GM23338 (cell line): ENCODE measurements at regions not wholly inside any gene's neighbourhood (a gene's known extent, or its start where the extent isn't known, plus 50 kb on each side); places are given as distances from the start of the nearest gene placed in this dataset.

Experiments
- ATAC-seq: fragments of 200-7000 bp; cut with Tn5 transposase; 3 replicates; pipeline ENCODE4 v1.9.1; 2020
- DNase-seq: peaks from one replicate; pipeline ENCODE4 v3.0.0-alpha.2; 2015; ENCODE audit warnings: low spot score
- H2AFZ ChIP-seq: fragments of 200-600 bp; sonication (generic); 2 replicates; pipeline ENCODE4 v1.8.0; 2016; ENCODE audit warnings: antibody characterized with exemption, mild to moderate bottlenecking, moderate library complexity
- H3F3A ChIP-seq: fragments of 200-600 bp; sonication (generic); replicated peaks from 2 replicates; pipeline ENCODE4 v1.8.0; 2017; ENCODE audit warnings: antibody characterized with exemption, mixed run types, low read depth
- H3K27ac ChIP-seq: fragments of 200-600 bp; sonication (generic); 2 replicates; pipeline ENCODE4 v1.6.1; 2016; ENCODE audit warnings: low read depth
- H3K27me3 ChIP-seq: fragments of 200-600 bp; sonication (generic); 2 replicates; pipeline ENCODE4 v1.8.0; 2016; ENCODE audit warnings: mild to moderate bottlenecking, mixed run types, moderate library complexity; ENCODE audit not compliant: insufficient read depth
- H3K36me3 ChIP-seq: fragments of 200-600 bp; sonication (generic); 2 replicates; pipeline ENCODE4 v1.8.0; 2016; ENCODE audit warnings: mild to moderate bottlenecking; ENCODE audit not compliant: insufficient read depth
- H3K4me1 ChIP-seq: fragments of 200-600 bp; sonication (generic); 2 replicates; pipeline ENCODE4 v1.8.0; 2016; ENCODE audit warnings: mild to moderate bottlenecking, moderate library complexity; ENCODE audit not compliant: insufficient read depth
- H3K4me2 ChIP-seq: fragments of 200-600 bp; sonication (generic); 2 replicates; pipeline ENCODE4 v1.7.1; 2017; ENCODE audit warnings: mixed run types
- H3K4me3 ChIP-seq: fragments of 200-600 bp; sonication (generic); 2 replicates; pipeline ENCODE4 v1.6.1; 2016; ENCODE audit warnings: mixed run types
- H3K79me2 ChIP-seq: fragments of 200-600 bp; sonication (generic); replicated peaks from 2 replicates; pipeline ENCODE4 v1.8.0; 2017; ENCODE audit warnings: mild to moderate bottlenecking; ENCODE audit not compliant: insufficient read depth
- H3K9me2 ChIP-seq: fragments of 200-600 bp; sonication (generic); 2 replicates; pipeline ENCODE4 v1.8.0; 2017; ENCODE audit not compliant: insufficient read depth
- H4K20me1 ChIP-seq: fragments of 200-600 bp; sonication (generic); replicated peaks from 2 replicates; pipeline ENCODE4 v1.8.0; 2017; ENCODE audit warnings: mild to moderate bottlenecking; ENCODE audit not compliant: insufficient read depth
- H3K27ac Mint-ChIP-seq: 2 replicates; pipeline ENCODE4 v1.8.0; 2020; ENCODE audit warnings: inconsistent platforms, mild to moderate bottlenecking, moderate library complexity, mixed read lengths
- H3K27me3 Mint-ChIP-seq: 3 replicates; pipeline ENCODE4 v1.8.0; 2022; ENCODE audit warnings: low read depth, mild to moderate bottlenecking, moderate library complexity, mixed read lengths, inconsistent platforms; ENCODE audit not compliant: insufficient read depth, poor library complexity
- H3K36me3 Mint-ChIP-seq: 3 replicates; pipeline ENCODE4 v1.8.0; 2021; ENCODE audit warnings: low read depth, mild to moderate bottlenecking, inconsistent platforms, moderate library complexity, mixed read lengths
- H3K4me1 Mint-ChIP-seq: 3 replicates; pipeline ENCODE4 v1.8.0; 2020; ENCODE audit warnings: mild to moderate bottlenecking, inconsistent platforms, mixed read lengths
- H3K4me3 Mint-ChIP-seq: 3 replicates; pipeline ENCODE4 v1.8.0; 2021; ENCODE audit warnings: moderate library complexity, mild to moderate bottlenecking, inconsistent platforms, mixed read lengths
- H3K9me3 Mint-ChIP-seq: 3 replicates; pipeline ENCODE4 v1.8.0; 2020; ENCODE audit warnings: moderate library complexity, mild to moderate bottlenecking, inconsistent platforms, mixed read lengths
- CREB1 ChIP-seq: fragments of 250-450 bp; sonication (Bioruptor Pico); IDR thresholded peaks from 2 replicates; pipeline ENCODE4 v1.5.0; 2020; ENCODE audit warnings: low read depth, mild to moderate bottlenecking, moderate library complexity
- CTCF ChIP-seq, 2 experiments: fragments of 200-600 bp in 1 of 2; sonication (generic) in 1 of 2; conservative IDR thresholded peaks; 2 replicates each; pipeline versions ENCODE4 v1.5.1 to v1.6.1; 2016 to 2017; ENCODE audit warnings: antibody characterized with exemption in 2 of 2, low read depth in 2 of 2, mild to moderate bottlenecking in 2 of 2, moderate library complexity in 1 of 2
- ETS1 ChIP-seq: IDR thresholded peaks from 2 replicates; pipeline ENCODE4 v1.6.1; 2016; ENCODE audit warnings: antibody characterized with exemption
- JUNB ChIP-seq: IDR thresholded peaks from one replicate; pipeline ENCODE4 v1.6.1; 2016; ENCODE audit warnings: antibody characterized with exemption; ENCODE audit not compliant: unreplicated experiment
- NANOG ChIP-seq: IDR thresholded peaks from 2 replicates; pipeline ENCODE4 v1.6.1; 2016; ENCODE audit warnings: antibody characterized with exemption, borderline replicate concordance
- POLR2AphosphoS5 ChIP-seq: IDR thresholded peaks from 2 replicates; pipeline ENCODE4 v1.6.1; 2016; ENCODE audit warnings: antibody characterized with exemption, low read depth
- REST ChIP-seq: IDR thresholded peaks from one replicate; pipeline ENCODE4 v1.6.1; 2018; ENCODE audit warnings: antibody characterized with exemption; ENCODE audit not compliant: unreplicated experiment
- ZNF114 ChIP-seq: fragments of 250-450 bp; sonication (Bioruptor Pico); IDR thresholded peaks from 2 replicates; pipeline ENCODE4 v1.5.0; 2020; ENCODE audit warnings: mild to moderate bottlenecking, moderate library complexity
- ZNF331 ChIP-seq: fragments of 250-450 bp; sonication (Bioruptor Pico); IDR thresholded peaks from 2 replicates; pipeline ENCODE4 v1.5.0; 2020; ENCODE audit warnings: low read depth, mild to moderate bottlenecking, moderate library complexity

GRCh38 chr1:80375109-80375508 is 1368.6 kb upstream of the ADGRL4 start:
- TF ChIP-seq CREB1 (no peak), NANOG (no peak), POLR2AphosphoS5 (no peak), ZNF331 (no peak), CTCF (conservative IDR thresholded peaks at IDR 0.05; ENCODE audit: low read depth in 2 of 2) (no peak), REST (no peak), ZNF114 (CRISPR knock-in tag) (no peak), ETS1 (no peak)
- H3K9me2 ChIP-seq: no peaks in the 10 kb centered on the region
- no peak overlapping the region for H3K4me2 ChIP-seq
- no peak overlapping the region for H3K27ac ChIP-seq
- H3K36me3 ChIP-seq: no peaks in the 10 kb centered on the region
- no peaks in the 10 kb centered on the region for H3K27me3 ChIP-seq
- peaks cover 3% of the 10 kb centered on the region for H3K27me3 Mint-ChIP-seq
- H4K20me1 ChIP-seq: no peaks in the 10 kb centered on the region
- DNase-seq (no peak), ATAC-seq (no peak)
- H3K9me3 Mint-ChIP-seq: no peaks in the 10 kb centered on the region
- H3K4me3 Mint-ChIP-seq: no peak overlapping the region
- no peaks in the 10 kb centered on the region for H3K79me2 ChIP-seq
- H3K36me3 Mint-ChIP-seq: no peaks in the 10 kb centered on the region
- no peaks in the 10 kb centered on the region for H3F3A ChIP-seq
- no peaks in the 10 kb centered on the region for H3K4me1 Mint-ChIP-seq
- H3K4me1 ChIP-seq: no peaks in the 10 kb centered on the region
- no peak overlapping the region for H3K4me3 ChIP-seq
- no peak overlapping the region for H2AFZ ChIP-seq
- no peak overlapping the region for H3K27ac Mint-ChIP-seq

- DNase-seq: no peak
- Histone ChIP-seq H4K20me1 (no peaks in the 10 kb centered on the region), H3K27ac (no peak overlapping the region), H3K4me3 (no peak overlapping the region), H3K4me1 (no peaks in the 10 kb centered on the region), H3K4me2 (no peak overlapping the region), H3K9me2 (no peaks in the 10 kb centered on the region), H3K36me3 (no peaks in the 10 kb centered on the region), H2AFZ (no peak overlapping the region), H3K27me3 (no peaks in the 10 kb centered on the region), H3K79me2 (no peaks in the 10 kb centered on the region), H3F3A (no peaks in the 10 kb centered on the region)
- H3K27me3 Mint-ChIP-seq: peaks cover 3% of the 10 kb centered on the region
- no peak overlapping the region for H3K4me3 Mint-ChIP-seq
- no peak overlapping the region for H3K27ac Mint-ChIP-seq
- no peaks in the 10 kb centered on the region for H3K36me3 Mint-ChIP-seq
- H3K9me3 Mint-ChIP-seq: no peaks in the 10 kb centered on the region
- no peaks in the 10 kb centered on the region for H3K4me1 Mint-ChIP-seq
- ATAC-seq: no peak
- TF ChIP-seq NANOG: no peak
- no peak for TF ChIP-seq CTCF (conservative IDR thresholded peaks at IDR 0.05; ENCODE audit: low read depth in 2 of 2)
- no peak for TF ChIP-seq ETS1
- TF ChIP-seq JUNB: no peak
Observed at GRCh38 chr1:80369780-80370179, 1363.2 kb upstream of the ADGRL4 start.
